Calu3 (cell line): ENCODE measurements at regions not wholly inside any gene's neighbourhood (a gene's known extent, or its start where the extent isn't known, plus 50 kb on each side); places are given as distances from the start of the nearest gene placed in this dataset.

ENCODE experiments used
- BruUV-seq: library from RNA; stranded (reverse); fragments of 400-500 nt; replicated peaks from 2 replicates; lab custom pipeline; 2021; lab: Mats Ljungman, UMichigan
- CTCF ChIA-PET: fragments of 300-600 bp; sonication (Branson Sonifier 250); formaldehyde crosslinking; loops from one replicate; lab custom pipeline; 2022; ENCODE audit warnings: antibody characterized with exemption; lab: Charles Lee
- DNase-seq: peaks from one replicate; pipeline ENCODE4 v3.0.0; 2022
- H3K27ac Mint-ChIP-seq: one replicate; pipeline ENCODE4 v1.8.0; 2022; ENCODE audit warnings: mixed read lengths; ENCODE audit not compliant: unreplicated experiment
- H3K27me3 Mint-ChIP-seq: one replicate; pipeline ENCODE4 v1.8.0; 2022; ENCODE audit warnings: mixed read lengths; ENCODE audit not compliant: unreplicated experiment
- H3K36me3 Mint-ChIP-seq: one replicate; pipeline ENCODE4 v1.8.0; 2022; ENCODE audit warnings: mild to moderate bottlenecking, moderate library complexity, mixed read lengths; ENCODE audit not compliant: insufficient read depth, unreplicated experiment
- H3K4me1 Mint-ChIP-seq: one replicate; pipeline ENCODE4 v1.8.0; 2022; ENCODE audit warnings: mild to moderate bottlenecking, low read depth, mixed read lengths; ENCODE audit not compliant: unreplicated experiment
- H3K4me3 Mint-ChIP-seq: one replicate; pipeline ENCODE4 v1.8.0; 2022; ENCODE audit warnings: mild to moderate bottlenecking, low read depth, moderate library complexity, mixed read lengths; ENCODE audit not compliant: unreplicated experiment
- H3K9me3 Mint-ChIP-seq: one replicate; pipeline ENCODE4 v1.8.0; 2022; ENCODE audit warnings: low read depth, mixed read lengths; ENCODE audit not compliant: unreplicated experiment
- CTCF ChIP-seq: fragments of 200-600 bp; IDR thresholded peaks from one replicate; pipeline ENCODE4 v1.8.0; 2022; ENCODE audit warnings: antibody characterized with exemption; ENCODE audit not compliant: unreplicated experiment
- intact Hi-C: fragments of 100-400 bp; cut with micrococcal nuclease; formaldehyde crosslinking; loops from one replicate; pipeline ENCODE4 v1.10.0; 2022; ENCODE audit not compliant: unreplicated experiment

GRCh38 chr17:417691-418420 is 65.2 kb upstream of the RPH3AL start:
- H3K4me1 Mint-ChIP-seq: no peaks in the 10 kb centered on the region
- no peak overlapping the region for H3K27ac Mint-ChIP-seq
- BruUV-seq: no TSS peak
- no peak for DNase-seq
- no peaks in the 10 kb centered on the region for H3K36me3 Mint-ChIP-seq
- intact Hi-C loops: no loop called here
- CTCF ChIA-PET: interaction anchor here (0.7 kb wide), 1 partner anchor 92 kb away, joined by 3 read pairs; no protein-coding TSS in a partner anchor
- peaks cover 14% of the 10 kb centered on the region for H3K27me3 Mint-ChIP-seq
- no peak for TF ChIP-seq CTCF
- no peak overlapping the region for H3K4me3 Mint-ChIP-seq
- no peaks in the 10 kb centered on the region for H3K9me3 Mint-ChIP-seq

- no peak for DNase-seq
- Mint-ChIP-seq H3K4me3 (no peak overlapping the region), H3K4me1 (no peaks in the 10 kb centered on the region), H3K27me3 (peaks cover under 1% of the 10 kb centered on the region), H3K36me3 (no peaks in the 10 kb centered on the region), H3K9me3 (no peaks in the 10 kb centered on the region), H3K27ac (no peak overlapping the region)
- intact Hi-C loops: no loop called here
- CTCF ChIA-PET: interaction anchor here (0.7 to 1.0 kb wide), 3 partner anchors 16 to 284 kb away, joined by 3 read pairs; no protein-coding TSS in a partner anchor
- TF ChIP-seq CTCF: no peak
- no TSS peak for BruUV-seq
Measured at GRCh38 chr17:416293-417206, 63.9 kb upstream of the RPH3AL start.

- no TSS peak for BruUV-seq
- Mint-ChIP-seq H3K36me3 (peaks cover 26% of the 10 kb centered on the region), H3K27ac (no peak overlapping the region), H3K4me1 (peaks cover 8% of the 10 kb centered on the region), H3K27me3 (no peaks in the 10 kb centered on the region), H3K4me3 (no peak overlapping the region), H3K9me3 (no peaks in the 10 kb centered on the region)
- intact Hi-C loops: loop anchor here (2.0 kb wide), 1 partner anchor 287 kb away; no protein-coding TSS in a partner anchor
- no peak for DNase-seq
- no peak for TF ChIP-seq CTCF
- CTCF ChIA-PET: no interaction called here
Measured at GRCh38 chr17:413706-414380, 61.2 kb upstream of the RPH3AL start.

GRCh38 chr17:413016-413350 is 60.4 kb upstream of the RPH3AL start:
- Mint-ChIP-seq H3K4me1 (peaks cover 8% of the 10 kb centered on the region), H3K27me3 (no peaks in the 10 kb centered on the region), H3K36me3 (peaks cover 26% of the 10 kb centered on the region), H3K4me3 (no peak overlapping the region), H3K9me3 (no peaks in the 10 kb centered on the region), H3K27ac (no peak overlapping the region)
- no peak for DNase-seq
- TF ChIP-seq CTCF: no peak
- intact Hi-C loops: loop anchor here (2.0 kb wide), 1 partner anchor 288 kb away; no protein-coding TSS in a partner anchor
- CTCF ChIA-PET: interaction anchor here (0.9 to 1.3 kb wide), 2 partner anchors 288 to 300 kb away, joined by 3 to 10 read pairs; no protein-coding TSS in a partner anchor
- no TSS peak for BruUV-seq
